Rectal smooth muscle tissue (tissue), 1 donor: ENCODE measurements at regions not wholly inside any gene's neighbourhood (a gene's known extent, or its start where the extent isn't known, plus 50 kb on each side); places are given as distances from the start of the nearest gene placed in this dataset.

Experiments used
- H3K27ac ChIP-seq: one replicate; pipeline ENCODE4 v1.7.0; 2013; ENCODE audit warnings: low read depth, low read length, inconsistent platforms
- H3K27me3 ChIP-seq: one replicate; pipeline ENCODE4 v1.7.0; 2013; ENCODE audit warnings: low read length; ENCODE audit not compliant: control insufficient read depth, insufficient read depth
- H3K36me3 ChIP-seq: one replicate; pipeline ENCODE4 v1.7.0; 2013; ENCODE audit warnings: low read length; ENCODE audit not compliant: control insufficient read depth, insufficient read depth
- H3K4me1 ChIP-seq: one replicate; pipeline ENCODE4 v1.7.0; 2013; ENCODE audit warnings: low read length; ENCODE audit not compliant: control insufficient read depth, insufficient read depth
- H3K4me3 ChIP-seq: one replicate; pipeline ENCODE4 v1.7.0; 2013; ENCODE audit warnings: low read length
- H3K9ac ChIP-seq: one replicate; pipeline ENCODE4 v1.7.0; 2013; ENCODE audit warnings: low read length

GRCh38 chr13:80727321-80727975 lies 386.5 kb upstream of the SPRY2 start:
- H3K27ac ChIP-seq, result no peak overlapping the region
- peak overlapping the region; percentile 17 for H3K9ac ChIP-seq
- no peaks in the 10 kb centered on the region for H3K36me3 ChIP-seq
- no peaks in the 10 kb centered on the region for H3K27me3 ChIP-seq
- H3K4me1 ChIP-seq, result peaks cover 2% of the 10 kb centered on the region
- H3K4me3 ChIP-seq, result no peak overlapping the region

- Histone ChIP-seq H3K36me3 (no peaks in the 10 kb centered on the region), H3K27ac (no peak overlapping the region), H3K4me3 (no peak overlapping the region), H3K9ac (no peak overlapping the region), H3K4me1 (peaks cover 2% of the 10 kb centered on the region), H3K27me3 (no peaks in the 10 kb centered on the region)
Measured at GRCh38 chr13:80726868-80727267, 385.9 kb upstream of the SPRY2 start.

DNA sequence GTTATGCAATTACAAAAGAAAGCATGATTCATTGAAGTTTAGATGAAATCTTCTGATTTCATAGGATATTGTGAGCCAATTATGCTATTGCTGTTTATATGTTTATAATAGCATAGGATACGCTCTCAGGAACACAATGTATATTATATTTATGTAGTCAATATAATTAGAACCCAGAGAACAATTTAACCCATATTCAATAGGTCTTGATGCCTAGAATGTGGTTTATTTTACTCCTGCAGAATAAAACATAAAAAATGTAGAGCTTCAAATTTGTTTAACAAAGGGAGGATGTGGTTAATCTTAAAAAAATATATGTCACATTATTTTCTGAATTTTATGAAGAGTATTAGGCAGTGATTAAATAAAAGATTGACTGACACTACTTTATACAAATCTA lies 380.8 kb upstream of the SPRY2 start:
- no peak overlapping the region for H3K27ac ChIP-seq
- no peaks in the 10 kb centered on the region for H3K27me3 ChIP-seq
- no peak overlapping the region for H3K4me3 ChIP-seq
- no peaks in the 10 kb centered on the region for H3K36me3 ChIP-seq
- H3K9ac ChIP-seq, result no peak overlapping the region
- H3K4me1 ChIP-seq, result no peaks in the 10 kb centered on the region

DNA sequence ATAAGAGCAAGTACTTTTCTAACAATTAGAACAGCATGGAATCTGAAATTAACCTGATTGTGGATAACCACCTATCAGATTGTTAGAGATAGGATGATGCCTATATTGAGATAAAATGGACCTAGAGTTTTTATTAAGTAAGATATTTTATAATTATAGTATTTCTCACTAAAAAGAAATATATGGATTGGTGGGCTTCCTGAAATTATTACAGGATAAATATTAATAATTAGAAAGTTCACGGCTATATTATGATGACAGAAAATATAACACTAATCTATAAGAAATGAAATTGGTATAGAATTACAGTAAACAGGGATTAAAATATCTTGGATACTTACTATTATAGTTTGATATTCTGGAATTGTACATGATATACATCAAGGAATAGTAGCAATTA lies 378.0 kb upstream of the SPRY2 start:
- H3K4me1 ChIP-seq, result no peaks in the 10 kb centered on the region
- H3K4me3 ChIP-seq, result no peak overlapping the region
- no peak overlapping the region for H3K9ac ChIP-seq
- H3K27me3 ChIP-seq, result no peaks in the 10 kb centered on the region
- H3K36me3 ChIP-seq, result no peaks in the 10 kb centered on the region
- no peak overlapping the region for H3K27ac ChIP-seq

DNA sequence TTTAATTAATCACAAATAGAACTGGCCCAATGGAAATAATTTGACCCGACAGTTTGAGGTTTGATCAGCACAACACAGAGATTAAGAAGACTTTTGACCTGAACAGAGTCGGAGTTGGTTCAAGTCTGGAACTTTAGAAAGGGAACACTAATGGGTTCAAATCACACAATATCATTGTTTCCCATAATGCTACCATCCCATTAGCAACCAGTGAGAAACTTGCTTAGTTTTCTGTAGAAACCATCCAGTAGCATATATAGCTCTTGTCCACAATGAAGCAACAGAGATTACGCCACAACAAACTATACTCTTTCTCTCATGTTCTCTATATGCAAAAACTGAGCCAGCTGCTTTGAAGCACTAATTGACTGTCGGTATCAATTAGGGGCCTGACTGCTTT lies 376.9 kb upstream of the SPRY2 start:
- Histone ChIP-seq H3K4me3 (no peak overlapping the region), H3K27ac (no peak overlapping the region), H3K9ac (no peak overlapping the region), H3K4me1 (no peaks in the 10 kb centered on the region), H3K36me3 (no peaks in the 10 kb centered on the region), H3K27me3 (no peaks in the 10 kb centered on the region)

DNA sequence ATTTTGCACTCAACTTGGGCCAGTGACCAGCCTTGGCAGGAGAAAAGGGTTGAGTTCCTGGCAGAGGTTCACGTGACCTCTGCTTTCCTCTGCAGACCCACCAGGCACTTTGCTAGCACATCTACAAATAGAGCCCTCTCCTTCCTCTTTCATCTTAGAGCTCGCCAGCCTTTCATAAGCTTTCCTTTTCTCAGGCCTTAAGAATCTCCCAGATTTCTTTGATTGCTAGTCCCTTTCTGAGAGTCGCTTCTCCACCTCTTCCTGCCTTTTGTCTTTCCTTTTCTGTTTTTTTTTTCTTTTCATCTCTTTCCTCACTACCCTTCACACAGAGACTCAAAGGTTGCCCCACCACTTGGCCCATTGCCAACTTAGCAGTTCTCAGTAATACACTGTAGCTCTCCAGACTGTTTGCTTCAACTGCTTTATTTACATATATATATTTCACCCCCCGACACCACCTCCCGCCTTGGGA lies 375.7 kb upstream of the SPRY2 start:
- no peaks in the 10 kb centered on the region for H3K36me3 ChIP-seq
- H3K27ac ChIP-seq, result no peak overlapping the region
- no peaks in the 10 kb centered on the region for H3K27me3 ChIP-seq
- H3K4me3 ChIP-seq, result no peak overlapping the region
- no peaks in the 10 kb centered on the region for H3K4me1 ChIP-seq
- no peak overlapping the region for H3K9ac ChIP-seq

DNA sequence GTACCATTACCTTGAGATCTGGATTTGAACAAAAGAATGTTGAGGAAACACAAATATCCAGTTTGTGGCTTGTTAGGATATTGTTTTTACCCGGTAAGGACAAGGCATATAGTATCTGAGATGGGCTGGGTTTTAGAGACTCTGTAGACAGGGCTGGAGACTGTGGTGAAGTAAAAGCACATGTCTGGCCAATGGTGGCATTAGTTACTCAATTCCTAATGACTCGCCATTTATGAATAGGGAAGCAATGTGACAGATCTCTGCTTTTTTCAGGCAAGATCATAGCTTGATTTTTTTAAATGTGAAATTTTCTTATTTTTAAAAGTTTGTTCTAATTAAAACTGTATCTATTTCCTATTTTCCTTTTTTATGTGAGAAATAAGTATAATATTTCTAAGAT lies 371.1 kb upstream of the SPRY2 start:
- H3K27me3 ChIP-seq, result no peaks in the 10 kb centered on the region
- H3K36me3 ChIP-seq, result no peaks in the 10 kb centered on the region
- no peak overlapping the region for H3K4me3 ChIP-seq

DNA sequence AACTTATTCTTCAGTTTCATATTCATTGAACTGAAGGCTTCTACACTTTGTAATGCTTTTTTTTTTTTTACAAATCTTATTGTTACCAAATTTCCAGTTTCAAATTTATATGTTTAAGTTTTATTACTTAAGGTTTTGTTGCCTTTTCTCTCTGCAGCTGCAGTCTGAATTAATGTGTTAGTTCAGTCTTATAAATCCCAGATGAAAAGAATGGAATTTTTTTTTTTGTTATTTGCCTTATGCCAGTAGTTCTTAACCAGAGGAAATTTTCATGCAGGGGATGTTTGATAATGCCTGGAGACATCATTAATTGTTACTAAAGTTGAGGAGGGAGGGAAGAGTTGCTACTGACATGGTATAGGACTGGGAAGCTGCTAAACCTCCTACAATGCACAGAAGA lies 367.9 kb upstream of the SPRY2 start:
- Histone ChIP-seq H3K9ac (no peak overlapping the region), H3K4me1 (no peaks in the 10 kb centered on the region), H3K27ac (no peak overlapping the region), H3K27me3 (no peaks in the 10 kb centered on the region), H3K4me3 (no peak overlapping the region), H3K36me3 (no peaks in the 10 kb centered on the region)

More for the DNA sequence above, 371.1 kb upstream of the SPRY2 start:
- Histone ChIP-seq H3K9ac (no peak overlapping the region), H3K4me1 (no peaks in the 10 kb centered on the region), H3K27ac (no peak overlapping the region)

DNA sequence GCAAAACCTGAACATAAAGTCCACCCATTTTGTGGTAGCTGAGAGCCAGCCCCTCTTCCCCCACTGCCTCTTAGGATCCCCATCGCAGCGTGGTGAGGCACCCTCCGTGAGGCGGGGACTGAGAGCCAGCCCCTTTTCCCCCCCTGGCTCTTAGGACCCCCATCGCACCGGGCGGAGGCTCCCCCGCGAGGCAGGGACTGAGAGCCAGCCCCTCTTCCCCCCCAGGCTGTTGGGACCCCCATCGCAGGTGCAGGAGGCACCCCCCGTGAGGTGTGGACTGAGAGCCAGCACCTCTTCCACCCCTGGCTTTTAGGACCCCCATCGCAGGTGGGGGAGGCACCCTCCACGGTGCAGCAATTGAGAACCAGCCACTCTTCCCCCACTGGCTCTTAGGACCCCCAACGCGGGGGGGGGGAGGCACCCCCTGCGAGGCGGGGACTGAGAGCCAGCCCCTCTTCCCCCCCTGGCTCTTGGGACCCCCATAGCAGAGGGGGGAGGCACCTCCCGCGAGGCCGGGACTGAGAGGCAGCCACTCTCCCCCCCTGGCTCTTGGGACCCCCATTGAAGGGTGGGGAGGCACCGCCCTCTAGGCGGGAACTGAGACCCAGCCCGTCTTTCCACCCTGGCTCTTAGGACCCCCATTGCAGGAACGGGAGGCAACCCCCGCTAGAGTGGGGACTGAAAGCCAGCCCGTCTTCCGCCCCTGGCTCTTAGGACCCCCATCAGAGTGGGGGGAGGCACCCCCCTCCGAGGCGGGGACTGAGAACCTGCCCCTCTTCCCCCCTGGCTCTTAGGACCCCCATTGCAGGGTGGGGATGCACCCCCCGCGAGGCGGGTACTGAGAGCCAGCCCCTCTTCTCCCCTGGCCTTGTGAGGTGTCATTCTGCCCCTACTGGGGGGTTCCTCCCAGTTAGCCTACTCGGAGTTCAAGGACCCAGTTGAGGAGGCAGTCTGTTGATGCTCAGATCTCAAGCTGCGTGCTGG lies 366.4 kb upstream of the SPRY2 start:
- H3K4me1 ChIP-seq, result no peaks in the 10 kb centered on the region
- no peaks in the 10 kb centered on the region for H3K36me3 ChIP-seq
- H3K9ac ChIP-seq, result no peak overlapping the region
- H3K27me3 ChIP-seq, result no peaks in the 10 kb centered on the region
- no peak overlapping the region for H3K27ac ChIP-seq
- H3K4me3 ChIP-seq, result no peak overlapping the region

DNA sequence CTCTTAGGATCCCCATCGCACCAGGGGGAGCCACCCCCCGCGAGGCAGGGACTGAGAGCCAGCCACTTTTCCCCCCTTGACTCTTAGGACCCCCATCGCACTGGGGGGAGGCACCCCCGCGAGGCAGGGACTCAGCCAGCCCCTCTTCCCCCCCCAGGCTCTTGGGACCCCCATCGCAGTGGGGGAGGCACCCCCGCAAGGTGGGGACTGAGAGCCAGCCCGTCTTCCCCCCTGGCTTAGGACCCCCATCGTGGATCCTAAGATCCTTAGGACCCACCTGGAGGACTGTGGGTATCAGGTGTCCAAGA lies 365.2 kb upstream of the SPRY2 start:
- Histone ChIP-seq H3K27ac (no peak overlapping the region), H3K4me3 (no peak overlapping the region), H3K9ac (no peak overlapping the region)

GRCh38 chr13:80705371-80706163 lies 364.6 kb upstream of the SPRY2 start:
- no peak overlapping the region for H3K9ac ChIP-seq
- H3K27ac ChIP-seq, result no peak overlapping the region
- H3K36me3 ChIP-seq, result no peaks in the 10 kb centered on the region
- H3K4me3 ChIP-seq, result no peak overlapping the region
- H3K27me3 ChIP-seq, result no peaks in the 10 kb centered on the region
- H3K4me1 ChIP-seq, result no peaks in the 10 kb centered on the region

More for the DNA sequence above, 365.2 kb upstream of the SPRY2 start:
- no peaks in the 10 kb centered on the region for H3K27me3 ChIP-seq
- H3K36me3 ChIP-seq, result no peaks in the 10 kb centered on the region
- no peaks in the 10 kb centered on the region for H3K4me1 ChIP-seq

GRCh38 chr13:80704369-80704768 lies 363.4 kb upstream of the SPRY2 start:
- H3K36me3 ChIP-seq, result no peaks in the 10 kb centered on the region
- no peak overlapping the region for H3K4me3 ChIP-seq
- no peaks in the 10 kb centered on the region for H3K27me3 ChIP-seq
- no peak overlapping the region for H3K27ac ChIP-seq
- no peak overlapping the region for H3K9ac ChIP-seq
- no peaks in the 10 kb centered on the region for H3K4me1 ChIP-seq
